22Rv1 (cell line): ENCODE measurements at regions not wholly inside any gene's neighbourhood (a gene's known extent, or its start where the extent isn't known, plus 50 kb on each side); places are given as distances from the start of the nearest gene placed in this dataset.
A peak's percentile ranks its signal among the peaks of the same experiment; 100 is the strongest.

Experiments used
- CTCF ChIP-seq: fragments of 450-650 bp; IDR thresholded peaks from 2 replicates; pipeline ENCODE4 v1.5.1; 2017; ENCODE audit warnings: mild to moderate bottlenecking
- ZFX ChIP-seq: fragments of 450-650 bp; IDR thresholded peaks from 2 replicates; pipeline ENCODE4 v1.6.1; 2017; ENCODE audit warnings: antibody characterized with exemption, borderline replicate concordance

- TF ChIP-seq CTCF (peak; percentile 29), ZFX (no peak)
These were observed 97.8 kb upstream of the HAND1 start for GRCh38 chr5:154575546-154576428.
